NT2/D1 (cell line): ENCODE measurements at regions not wholly inside any gene's neighbourhood (a gene's known extent, or its start where the extent isn't known, plus 50 kb on each side); places are given as distances from the start of the nearest gene placed in this dataset.

ENCODE experiments used
- DNase-seq: peaks from one replicate; pipeline ENCODE4 v3.0.0-alpha.2; 2011; ENCODE audit warnings: low read depth, low spot score
- H3K27me3 ChIP-seq: 2 replicates; pipeline ENCODE4 v1.6.0; 2011; ENCODE audit warnings: mild to moderate bottlenecking; ENCODE audit not compliant: insufficient read length, insufficient read depth
- H3K36me3 ChIP-seq: 2 replicates; pipeline ENCODE4 v1.6.1; 2011; ENCODE audit warnings: mild to moderate bottlenecking, low read length, mixed read lengths; ENCODE audit not compliant: insufficient read depth, insufficient read length
- H3K4me1 ChIP-seq: 2 replicates; pipeline ENCODE4 v1.5.1; 2011; ENCODE audit not compliant: insufficient read depth, insufficient read length
- H3K4me3 ChIP-seq: 2 replicates; pipeline ENCODE4 v1.5.1; 2011; ENCODE audit warnings: low read depth; ENCODE audit not compliant: insufficient read length
- H3K9ac ChIP-seq: 2 replicates; pipeline ENCODE4 v1.6.0; 2011; ENCODE audit warnings: low read depth; ENCODE audit not compliant: insufficient read length
- H3K9me3 ChIP-seq: 2 replicates; pipeline ENCODE4 v1.5.1; 2011; ENCODE audit warnings: mild to moderate bottlenecking, low read length; ENCODE audit not compliant: insufficient read depth
- SUZ12 ChIP-seq: IDR thresholded peaks from 2 replicates; pipeline ENCODE4 v1.6.1; 2011; ENCODE audit not compliant: insufficient read length, insufficient read depth; ENCODE audit errors: extremely low read depth
- YY1 ChIP-seq: IDR thresholded peaks from 2 replicates; pipeline ENCODE4 v1.6.1; 2011; ENCODE audit not compliant: insufficient read length, insufficient read depth
- ZNF274 ChIP-seq: IDR thresholded peaks from 2 replicates; pipeline ENCODE4 v1.6.1; 2011; ENCODE audit warnings: mild to moderate bottlenecking, low read depth, low read length

- no peak overlapping the region for H3K4me3 ChIP-seq
- no peak overlapping the region for H3K9ac ChIP-seq
- H3K9me3 ChIP-seq, result no peaks in the 10 kb centered on the region
- DNase-seq, result no peak
- no peaks in the 10 kb centered on the region for H3K27me3 ChIP-seq
- no peaks in the 10 kb centered on the region for H3K36me3 ChIP-seq
- no peaks in the 10 kb centered on the region for H3K4me1 ChIP-seq
- no peak for TF ChIP-seq YY1
- TF ChIP-seq SUZ12, result no peak
- TF ChIP-seq ZNF274, result no peak
These were observed 110.6 kb downstream of the GP2 start for GRCh38 chr16:20216591-20217217.

- no peaks in the 10 kb centered on the region for H3K36me3 ChIP-seq
- H3K9ac ChIP-seq, result no peak overlapping the region
These were observed 112.9 kb downstream of the GP2 start for GRCh38 chr16:20214401-20214800.

GRCh38 chr16:20203272-20203671 is 124.0 kb downstream of the GP2 start:
- no peak overlapping the region for H3K4me3 ChIP-seq
- H3K36me3 ChIP-seq, result no peaks in the 10 kb centered on the region
- no peak for DNase-seq
- no peaks in the 10 kb centered on the region for H3K4me1 ChIP-seq
- no peak for TF ChIP-seq SUZ12
- no peak for TF ChIP-seq YY1
- no peak for TF ChIP-seq ZNF274
- no peaks in the 10 kb centered on the region for H3K27me3 ChIP-seq
- no peak overlapping the region for H3K9ac ChIP-seq
- H3K9me3 ChIP-seq, result no peaks in the 10 kb centered on the region

More at GRCh38 chr16:20214401-20214800, 112.9 kb downstream of the GP2 start:
- Histone ChIP-seq H3K27me3 (no peaks in the 10 kb centered on the region), H3K4me1 (no peaks in the 10 kb centered on the region), H3K9me3 (no peaks in the 10 kb centered on the region), H3K4me3 (no peak overlapping the region)
- TF ChIP-seq ZNF274, result no peak
- TF ChIP-seq YY1, result no peak
- TF ChIP-seq SUZ12, result no peak
- DNase-seq, result no peak

- H3K9ac ChIP-seq, result no peak overlapping the region
- no peaks in the 10 kb centered on the region for H3K9me3 ChIP-seq
- H3K27me3 ChIP-seq, result no peaks in the 10 kb centered on the region
- no peaks in the 10 kb centered on the region for H3K36me3 ChIP-seq
- no peaks in the 10 kb centered on the region for H3K4me1 ChIP-seq
- no peak for DNase-seq
- TF ChIP-seq ZNF274 (no peak), SUZ12 (no peak), YY1 (no peak)
- H3K4me3 ChIP-seq, result no peak overlapping the region
These were observed 124.6 kb downstream of the GP2 start for GRCh38 chr16:20202747-20203146.

- Histone ChIP-seq H3K9me3 (no peaks in the 10 kb centered on the region), H3K27me3 (no peaks in the 10 kb centered on the region), H3K9ac (no peak overlapping the region), H3K4me3 (no peak overlapping the region), H3K4me1 (no peaks in the 10 kb centered on the region), H3K36me3 (no peaks in the 10 kb centered on the region)
- no peak for DNase-seq
- TF ChIP-seq ZNF274, result no peak
- no peak for TF ChIP-seq YY1
- no peak for TF ChIP-seq SUZ12
These were observed 119.1 kb upstream of the GPR139 start for GRCh38 chr16:20192801-20193200.

GRCh38 chr16:20191566-20191965 is 117.9 kb upstream of the GPR139 start:
- no peak overlapping the region for H3K4me3 ChIP-seq
- no peak overlapping the region for H3K9ac ChIP-seq
- no peaks in the 10 kb centered on the region for H3K27me3 ChIP-seq
- H3K9me3 ChIP-seq, result no peaks in the 10 kb centered on the region
- no peak for TF ChIP-seq YY1
- TF ChIP-seq SUZ12, result no peak
- no peak for TF ChIP-seq ZNF274
- no peak for DNase-seq
- no peaks in the 10 kb centered on the region for H3K4me1 ChIP-seq
- H3K36me3 ChIP-seq, result no peaks in the 10 kb centered on the region

GRCh38 chr16:20181949-20182348 is 108.3 kb upstream of the GPR139 start:
- Histone ChIP-seq H3K27me3 (no peaks in the 10 kb centered on the region), H3K9me3 (no peaks in the 10 kb centered on the region), H3K4me3 (no peak overlapping the region), H3K36me3 (no peaks in the 10 kb centered on the region), H3K4me1 (no peaks in the 10 kb centered on the region), H3K9ac (no peak overlapping the region)
- DNase-seq, result no peak
- TF ChIP-seq SUZ12 (no peak), YY1 (no peak), ZNF274 (no peak)

- TF ChIP-seq SUZ12 (no peak), ZNF274 (no peak), YY1 (no peak)
- Histone ChIP-seq H3K9me3 (no peaks in the 10 kb centered on the region), H3K27me3 (no peaks in the 10 kb centered on the region), H3K4me3 (no peak overlapping the region), H3K36me3 (no peaks in the 10 kb centered on the region), H3K4me1 (no peaks in the 10 kb centered on the region), H3K9ac (no peak overlapping the region)
- DNase-seq, result no peak
These were observed 107.7 kb upstream of the GPR139 start for GRCh38 chr16:20181416-20181815.
